Daoy (cell line): ENCODE measurements at regions not wholly inside any gene's neighbourhood (a gene's known extent, or its start where the extent isn't known, plus 50 kb on each side); places are given as distances from the start of the nearest gene placed in this dataset.
"Not testable (repeated sequence)": the region's sequence is repeated elsewhere in the genome, so short reads cannot be mapped to it uniquely, and the experiment has no call there.

Experiments used
- DNase-seq: peaks from one replicate; pipeline ENCODE4 v3.0.0-alpha.2; 2015; ENCODE audit warnings: low read depth

- no peak for DNase-seq
Measured at GRCh38 chr10:36765782-36766414, 359.5 kb upstream of the ANKRD30A start.

- DNase-seq: no peak
Measured at GRCh38 chr10:36764823-36765222, 360.6 kb upstream of the ANKRD30A start.

GRCh38 chr10:36761121-36761520 lies 364.3 kb upstream of the ANKRD30A start:
- no peak for DNase-seq

- DNase-seq: peak; percentile 17
Measured at GRCh38 chr10:36759141-36759805, 366.1 kb upstream of the ANKRD30A start.

- DNase-seq: no peak
Measured at GRCh38 chr10:36748128-36748871, 377.1 kb upstream of the ANKRD30A start.

- DNase-seq: no peak
Measured at GRCh38 chr10:36739884-36740445, 385.4 kb upstream of the ANKRD30A start.

GRCh38 chr10:36738738-36739431 lies 386.5 kb upstream of the ANKRD30A start:
- DNase-seq: no peak

GRCh38 chr10:36736311-36736710 lies 389.1 kb upstream of the ANKRD30A start:
- DNase-seq: no peak

- not testable (repeated sequence) for DNase-seq
Measured at GRCh38 chr10:36734590-36734989, 390.8 kb upstream of the ANKRD30A start.

GRCh38 chr10:36730316-36730715 lies 395.1 kb upstream of the ANKRD30A start:
- DNase-seq: no peak

- DNase-seq: no peak
Measured at GRCh38 chr10:36728626-36729025, 396.8 kb upstream of the ANKRD30A start.

- peak; percentile 92 for DNase-seq
Measured at GRCh38 chr10:36725581-36726520, 399.5 kb upstream of the ANKRD30A start.

GRCh38 chr10:36722777-36723176 lies 402.6 kb upstream of the ANKRD30A start:
- DNase-seq: no peak

- DNase-seq: no peak
Measured at GRCh38 chr10:36721871-36722270, 403.5 kb upstream of the ANKRD30A start.

- no peak for DNase-seq
Measured at GRCh38 chr10:36720895-36721294, 404.5 kb upstream of the ANKRD30A start.

GRCh38 chr10:36717118-36717517 lies 408.3 kb upstream of the ANKRD30A start:
- DNase-seq: peak; percentile 5

GRCh38 chr10:36716291-36716690 lies 409.1 kb upstream of the ANKRD30A start:
- no peak for DNase-seq

- no peak for DNase-seq
Measured at GRCh38 chr10:36712695-36713094, 412.7 kb upstream of the ANKRD30A start.

GRCh38 chr10:36711361-36711760 lies 414.0 kb upstream of the ANKRD30A start:
- no peak for DNase-seq

- DNase-seq: no peak
Measured at GRCh38 chr10:36704124-36704523, 421.3 kb upstream of the ANKRD30A start.

- DNase-seq: no peak
Measured at GRCh38 chr10:36703179-36703578, 422.2 kb upstream of the ANKRD30A start.
